ENCODE measurements at regions not wholly inside any gene's neighbourhood (a gene's known extent, or its start where the extent isn't known, plus 50 kb on each side); places are given as distances from the start of the nearest gene placed in this dataset.

- H3K4me1 ChIP-seq (ENCODE audit: control insufficient read depth in 1 of 2, low read depth in 2 of 2): no peaks in the 10 kb centered on the region
- TF ChIP-seq CTCF (IDR thresholded peaks at IDR 0.05): no peak
- ATAC-seq (ENCODE audit: insufficient number of reproducible peaks, low FRiP score, low read depth) (no peak), DNase-seq (ENCODE audit: low spot score) (no peak)
- no peaks in the 10 kb centered on the region for H3K36me3 ChIP-seq
- H3K27me3 ChIP-seq (replicated peaks; ENCODE audit: insufficient read depth): no peaks in the 10 kb centered on the region
- no peaks in the 10 kb centered on the region for H3K9me3 ChIP-seq
- H3K4me3 ChIP-seq: no peak overlapping the region
- H3K27ac ChIP-seq: no peak overlapping the region
Measured at GRCh38 chr15:70433586-70434324, 329.6 kb downstream of the UACA start.

- DNase-seq (ENCODE audit: low spot score) (no peak), ATAC-seq (ENCODE audit: insufficient number of reproducible peaks, low FRiP score, low read depth) (no peak)
- no peak for TF ChIP-seq CTCF (IDR thresholded peaks at IDR 0.05)
- Histone ChIP-seq H3K27ac (no peak overlapping the region), H3K36me3 (no peaks in the 10 kb centered on the region), H3K4me1 (ENCODE audit: control insufficient read depth in 1 of 2, low read depth in 2 of 2) (no peaks in the 10 kb centered on the region), H3K9me3 (no peaks in the 10 kb centered on the region), H3K27me3 (replicated peaks; ENCODE audit: insufficient read depth) (no peaks in the 10 kb centered on the region), H3K4me3 (no peak overlapping the region)
Measured at GRCh38 chr15:70432924-70433495, 330.3 kb downstream of the UACA start.

GRCh38 chr15:70431854-70432253 lies 331.5 kb downstream of the UACA start:
- H3K4me1 ChIP-seq (ENCODE audit: control insufficient read depth in 1 of 2, low read depth in 2 of 2): no peaks in the 10 kb centered on the region
- DNase-seq (ENCODE audit: low spot score): no peak
- no peak for ATAC-seq (ENCODE audit: insufficient number of reproducible peaks, low FRiP score, low read depth)
- H3K36me3 ChIP-seq: no peaks in the 10 kb centered on the region
- no peak overlapping the region for H3K4me3 ChIP-seq
- H3K27me3 ChIP-seq (replicated peaks; ENCODE audit: insufficient read depth): no peaks in the 10 kb centered on the region
- H3K27ac ChIP-seq: no peak overlapping the region
- TF ChIP-seq CTCF (IDR thresholded peaks at IDR 0.05): no peak
- no peaks in the 10 kb centered on the region for H3K9me3 ChIP-seq

GRCh38 chr15:70430069-70430468 lies 332.4 kb upstream of the TLE3 start:
- DNase-seq (ENCODE audit: low spot score): no peak
- Histone ChIP-seq H3K9me3 (no peaks in the 10 kb centered on the region), H3K36me3 (no peaks in the 10 kb centered on the region), H3K27me3 (replicated peaks; ENCODE audit: insufficient read depth) (no peaks in the 10 kb centered on the region), H3K4me3 (no peak overlapping the region), H3K27ac (no peak overlapping the region), H3K4me1 (ENCODE audit: control insufficient read depth in 1 of 2, low read depth in 2 of 2) (no peaks in the 10 kb centered on the region)
- ATAC-seq (ENCODE audit: insufficient number of reproducible peaks, low FRiP score, low read depth): no peak
- no peak for TF ChIP-seq CTCF (IDR thresholded peaks at IDR 0.05)

- Histone ChIP-seq H3K27ac (no peak overlapping the region), H3K36me3 (no peaks in the 10 kb centered on the region), H3K4me3 (no peak overlapping the region), H3K4me1 (ENCODE audit: control insufficient read depth in 1 of 2, low read depth in 2 of 2) (no peaks in the 10 kb centered on the region), H3K27me3 (replicated peaks; ENCODE audit: insufficient read depth) (no peaks in the 10 kb centered on the region), H3K9me3 (no peaks in the 10 kb centered on the region)
- no peak for DNase-seq (ENCODE audit: low spot score)
- TF ChIP-seq CTCF (IDR thresholded peaks at IDR 0.05): no peak
- ATAC-seq (ENCODE audit: insufficient number of reproducible peaks, low FRiP score, low read depth): no peak
Measured at GRCh38 chr15:70429056-70429722, 331.5 kb upstream of the TLE3 start.
